Epithelial cell of proximal tubule (primary cell): ENCODE measurements at regions not wholly inside any gene's neighbourhood (a gene's known extent, or its start where the extent isn't known, plus 50 kb on each side); places are given as distances from the start of the nearest gene placed in this dataset.

ENCODE experiments used
- DNase-seq: peaks from one replicate; pipeline ENCODE4 v3.0.0-alpha.2; 2011; ENCODE audit warnings: low read depth
- H3K4me3 ChIP-seq: 2 replicates; pipeline ENCODE4 v1.5.1; 2011; ENCODE audit warnings: low read depth, mild to moderate bottlenecking, low read length
- CTCF ChIP-seq: conservative IDR thresholded peaks from 2 replicates; pipeline ENCODE4 v1.5.1; 2012; ENCODE audit warnings: low read depth, mild to moderate bottlenecking, low read length

- TF ChIP-seq CTCF, result no peak
- H3K4me3 ChIP-seq, result no peak overlapping the region
- DNase-seq, result no peak
Observed at GRCh38 chr9:86720639-86721225, 226.6 kb downstream of the GAS1 start.

GRCh38 chr9:86718388-86719049, 228.8 kb downstream of the GAS1 start:
- DNase-seq, result no peak
- H3K4me3 ChIP-seq, result no peak overlapping the region
- no peak for TF ChIP-seq CTCF

- H3K4me3 ChIP-seq, result no peak overlapping the region
- DNase-seq, result no peak
- no peak for TF ChIP-seq CTCF
Observed at GRCh38 chr9:86716326-86716922, 230.9 kb downstream of the GAS1 start.

- DNase-seq, result no peak
- no peak for TF ChIP-seq CTCF
- no peak overlapping the region for H3K4me3 ChIP-seq
Observed at GRCh38 chr9:86714999-86715398, 232.3 kb downstream of the GAS1 start.

GRCh38 chr9:86713970-86714369, 233.3 kb downstream of the GAS1 start:
- no peak for DNase-seq
- no peak for TF ChIP-seq CTCF
- H3K4me3 ChIP-seq, result no peak overlapping the region

GRCh38 chr9:86713470-86713869, 233.8 kb downstream of the GAS1 start:
- DNase-seq, result no peak
- no peak overlapping the region for H3K4me3 ChIP-seq
- TF ChIP-seq CTCF, result no peak
